Heart left ventricle (tissue), 16 donors: ENCODE measurements at regions not wholly inside any gene's neighbourhood (a gene's known extent, or its start where the extent isn't known, plus 50 kb on each side); places are given as distances from the start of the nearest gene placed in this dataset.

Source experiments
- ATAC-seq, 4 donors: fragments of 200-7000 bp; cut with Tn5 transposase; one replicate each; pipeline ENCODE4 v1.9.1; 2020 to 2022; ENCODE audit warnings: moderate library complexity in 4 of 4, mild to moderate bottlenecking in 3 of 4, moderate number of reproducible peaks in 1 of 4
- DNase-seq, 5 donors: peaks; one replicate each; pipeline ENCODE4 v3.0.0-alpha.2; 2020
- H3K27ac ChIP-seq, 12 donors: fragments of 200-600 bp; sonication (generic) in 4 of 12; one replicate each; pipeline versions ENCODE4 v1.5.0 to v1.8.0; 2016 to 2022; ENCODE audit warnings: mild to moderate bottlenecking in 2 of 12
- H3K27me3 ChIP-seq, 9 donors: fragments of 200-600 bp; sonication (generic) in 2 of 9; one replicate each; pipeline versions ENCODE4 v1.5.1 to v1.8.0; 2016 to 2022; ENCODE audit warnings: mild to moderate bottlenecking in 3 of 9
- H3K36me3 ChIP-seq, 9 donors: fragments of 200-600 bp; sonication (generic) in 2 of 9; one replicate each; pipeline versions ENCODE4 v1.5.0 to v1.8.0; 2018 to 2022; ENCODE audit warnings: mild to moderate bottlenecking in 2 of 9
- H3K4me1 ChIP-seq, 12 donors: fragments of 200-600 bp; sonication (generic) in 4 of 12; one replicate each; pipeline versions ENCODE4 v1.5.0 to v1.8.0; 2016 to 2022; ENCODE audit warnings: mild to moderate bottlenecking in 3 of 12
- H3K4me3 ChIP-seq, 12 donors: fragments of 200-600 bp; sonication (generic) in 4 of 12; one replicate each; pipeline versions ENCODE4 v1.5.0 to v1.8.0; 2017 to 2022; ENCODE audit warnings: mild to moderate bottlenecking in 9 of 12, moderate library complexity in 4 of 12
- H3K9me3 ChIP-seq, 12 donors: fragments of 200-600 bp; sonication (generic) in 4 of 12; one replicate each; pipeline versions ENCODE4 v1.5.0 to v1.8.0; 2016 to 2022; ENCODE audit warnings: mild to moderate bottlenecking in 1 of 12
- POLR2A ChIP-seq, 2 donors: fragments of 450-650 bp; IDR thresholded peaks; one replicate each; pipeline ENCODE4 v1.6.1; 2017; ENCODE audit warnings: antibody characterized with exemption in 2 of 2, mild to moderate bottlenecking in 2 of 2, moderate library complexity in 2 of 2
- WGBS, 4 donors: extraction: QIAGEN DNeasy Blood & Tissue Kit in 2 of 4; methylation state at CpG; one replicate each; pipeline versions ENCODE4 v1.1.5 to v1.1.7; 2013 to 2018; 5-methylcytosine and 5-hydroxymethylcytosine counted together
- intact Hi-C, 10 donors: fragments of 100-400 bp; cut with DNase I; formaldehyde crosslinking; loops; one replicate each; pipeline versions ENCODE4 v1.11.1 to v1.14.2; 2022
- TF ChIP-seq, protein P1 (sequence below), 12 donors: fragments of 200-600 bp; sonication (generic) in 4 of 12; IDR thresholded peaks; one replicate each; pipeline versions ENCODE4 v1.5.0 to v1.8.0; 2018 to 2022; ENCODE audit warnings: antibody characterized with exemption in 12 of 12, mild to moderate bottlenecking in 5 of 12
- donor health status: ischemic (EF 13 %, LVEDD 7.1; RV severe dilation, severe dysfunction).
- donor health status: healthy with polysubstance abuse.
- donor health status: DM: no; HTN: yes; CAD: no.
- donor health status: DM: no; HTN: no; CAD: no.
- donor health status: ischemic (EF 25% LVEDD 6.9; RV normal size, moderate dysfunction).
- donor health status: ischemic (EF 25% LVEDD 5.7; RV mildly dilated, moderate dysfunction).
- donor health status: healthy.
- donor health status: DM: yes; HTN: yes; CAD: no.
- donor health status: ischemic (EF 35%, LVEDD 5.7; RV mildly dilated, moderate dysfunction).
- donor health status: nonischemic (EF 11% LVEDD 7.7; RV severe dilation, severe dysfunction).
- donor health status: DM: yes; HTN: yes; CAD: no.
- donor health status: PGD.
- donor health status: ischemic (EF 29% LVEDD 5.4; RV normal size, mild dysfunction).
- donor health status: nonischemic (EF 23%, LVEDD 6.1; RV moderate dilation, normal function).

DNA sequence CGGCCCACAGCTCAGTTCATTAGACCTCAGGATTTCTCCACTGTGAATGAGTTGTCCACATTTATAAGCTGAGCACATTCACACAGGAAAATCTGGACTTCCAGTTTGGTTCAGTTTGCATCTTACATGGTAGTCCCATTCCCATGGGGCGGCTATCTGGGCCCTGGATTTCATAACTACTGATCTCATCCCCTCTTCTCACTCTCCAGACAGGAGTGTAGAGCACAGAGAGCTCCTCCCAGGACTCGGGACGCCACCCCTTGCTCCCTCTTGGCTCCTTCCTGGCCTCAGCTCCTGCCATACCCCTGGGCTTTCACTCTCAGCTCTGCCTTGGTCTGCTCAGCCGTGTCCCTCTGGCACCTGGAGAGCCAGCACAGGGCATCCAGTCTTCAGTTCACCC, 117.6 kb upstream of the TCERG1L start:
- no peaks in the 10 kb centered on the region for H3K36me3 ChIP-seq
- no peaks in the 10 kb centered on the region for H3K9me3 ChIP-seq
- no peak overlapping the region for H3K4me3 ChIP-seq
- ATAC-seq, result no peak
- 54 to 71% (median 67%) methylated on average over 5 of the region's 5 CpGs for WGBS, 4 donors
- H3K4me1 ChIP-seq, result no peaks in the 10 kb centered on the region
- intact Hi-C loops, result no loop called here
- H3K27ac ChIP-seq, result no peak overlapping the region
- H3K27me3 ChIP-seq, result peaks cover 0 to 47% (median 6%) of the 10 kb centered on the region in 9 donors
- DNase-seq, result peak in 1 of 5 donors; percentile 14
- TF ChIP-seq, protein P1, sequence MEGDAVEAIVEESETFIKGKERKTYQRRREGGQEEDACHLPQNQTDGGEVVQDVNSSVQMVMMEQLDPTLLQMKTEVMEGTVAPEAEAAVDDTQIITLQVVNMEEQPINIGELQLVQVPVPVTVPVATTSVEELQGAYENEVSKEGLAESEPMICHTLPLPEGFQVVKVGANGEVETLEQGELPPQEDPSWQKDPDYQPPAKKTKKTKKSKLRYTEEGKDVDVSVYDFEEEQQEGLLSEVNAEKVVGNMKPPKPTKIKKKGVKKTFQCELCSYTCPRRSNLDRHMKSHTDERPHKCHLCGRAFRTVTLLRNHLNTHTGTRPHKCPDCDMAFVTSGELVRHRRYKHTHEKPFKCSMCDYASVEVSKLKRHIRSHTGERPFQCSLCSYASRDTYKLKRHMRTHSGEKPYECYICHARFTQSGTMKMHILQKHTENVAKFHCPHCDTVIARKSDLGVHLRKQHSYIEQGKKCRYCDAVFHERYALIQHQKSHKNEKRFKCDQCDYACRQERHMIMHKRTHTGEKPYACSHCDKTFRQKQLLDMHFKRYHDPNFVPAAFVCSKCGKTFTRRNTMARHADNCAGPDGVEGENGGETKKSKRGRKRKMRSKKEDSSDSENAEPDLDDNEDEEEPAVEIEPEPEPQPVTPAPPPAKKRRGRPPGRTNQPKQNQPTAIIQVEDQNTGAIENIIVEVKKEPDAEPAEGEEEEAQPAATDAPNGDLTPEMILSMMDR (IDR thresholded peaks at IDR 0.05), result no peak
- TF ChIP-seq POLR2A (IDR thresholded peaks at IDR 0.05), result no peak

DNA sequence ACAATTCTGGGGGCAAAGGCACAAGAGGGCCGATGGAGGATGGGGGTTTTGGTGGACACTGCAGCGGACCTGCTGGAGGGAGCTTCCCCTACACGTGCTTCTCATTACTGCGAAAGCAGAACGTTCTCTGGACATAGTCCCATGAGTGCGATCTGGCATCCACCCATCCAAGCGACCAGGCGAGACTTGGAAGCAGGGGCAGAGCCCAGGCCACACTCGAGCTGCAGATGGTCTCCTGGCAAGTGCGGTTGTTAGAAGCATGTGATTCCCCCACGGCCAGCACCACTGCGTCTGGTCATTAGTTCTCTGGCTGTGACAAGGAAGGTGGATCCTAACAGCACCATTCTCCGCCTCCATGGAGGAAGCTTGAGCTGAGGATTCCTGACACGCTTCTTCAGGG, 118.4 kb upstream of the TCERG1L start:
- peak in 1 of 5 donors; percentile 36 for DNase-seq
- Histone ChIP-seq H3K27ac (no peak overlapping the region), H3K4me1 (no peaks in the 10 kb centered on the region), H3K36me3 (no peaks in the 10 kb centered on the region), H3K9me3 (no peaks in the 10 kb centered on the region), H3K4me3 (no peak overlapping the region), H3K27me3 (peaks cover 0 to 44% (median 6%) of the 10 kb centered on the region in 9 donors)
- no peak for ATAC-seq
- no peak for TF ChIP-seq POLR2A (IDR thresholded peaks at IDR 0.05)
- TF ChIP-seq, protein P1 (IDR thresholded peaks at IDR 0.05), result no peak
- intact Hi-C loops, result no loop called here
- 69 to 78% (median 71%) methylated on average over 14 of the region's 14 CpGs for WGBS, 4 donors

GRCh38 chr10:131430716-131431412, 119.3 kb upstream of the TCERG1L start:
- ATAC-seq (no peak), DNase-seq (peak in 1 of 5 donors; percentile 4)
- Histone ChIP-seq H3K9me3 (no peaks in the 10 kb centered on the region), H3K27me3 (peaks cover 0 to 38% (median 6%) of the 10 kb centered on the region in 9 donors), H3K4me3 (no peak overlapping the region), H3K27ac (no peak overlapping the region), H3K4me1 (no peaks in the 10 kb centered on the region), H3K36me3 (no peaks in the 10 kb centered on the region)
- 73 to 78% (median 77%) methylated on average over 15 to 16 of the region's 16 CpGs for WGBS, 4 donors
- TF ChIP-seq, protein P1 (IDR thresholded peaks at IDR 0.05), result no peak
- TF ChIP-seq POLR2A (IDR thresholded peaks at IDR 0.05), result no peak
- intact Hi-C loops, result no loop called here

DNA sequence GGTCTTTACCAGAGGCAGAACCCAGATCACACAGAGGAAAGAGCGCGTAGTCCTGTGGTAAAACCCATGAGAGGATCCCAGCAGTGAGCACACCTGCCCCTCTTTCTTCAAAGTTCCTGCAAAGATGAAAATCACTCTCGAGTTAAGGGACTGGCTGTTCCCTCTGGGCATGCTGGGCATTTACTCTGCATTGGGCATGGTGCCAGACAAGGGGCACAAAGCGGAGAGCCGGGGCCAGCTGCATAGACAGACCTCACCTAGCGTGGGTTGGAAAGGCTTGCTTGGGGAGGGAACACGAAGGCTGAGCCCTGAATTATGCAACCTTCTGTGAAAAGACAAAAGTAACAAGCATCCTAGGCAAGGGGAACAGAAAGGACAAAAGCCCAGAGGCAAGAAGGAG, 120.0 kb upstream of the TCERG1L start:
- TF ChIP-seq POLR2A (IDR thresholded peaks at IDR 0.05), result no peak
- TF ChIP-seq, protein P1 (IDR thresholded peaks at IDR 0.05), result no peak
- ATAC-seq, result no peak
- 66 to 74% (median 69%) methylated on average over 7 of the region's 7 CpGs for WGBS, 4 donors
- Histone ChIP-seq H3K9me3 (no peaks in the 10 kb centered on the region), H3K27me3 (peaks cover 0 to 37% (median 6%) of the 10 kb centered on the region in 9 donors), H3K36me3 (no peaks in the 10 kb centered on the region), H3K27ac (no peak overlapping the region), H3K4me3 (no peak overlapping the region), H3K4me1 (no peaks in the 10 kb centered on the region)
- intact Hi-C loops, result no loop called here
- peak in 1 of 5 donors; percentile 9 for DNase-seq
